ENCODE measurements at regions not wholly inside any gene's neighbourhood (a gene's known extent, or its start where the extent isn't known, plus 50 kb on each side); places are given as distances from the start of the nearest gene placed in this dataset.

DNA sequence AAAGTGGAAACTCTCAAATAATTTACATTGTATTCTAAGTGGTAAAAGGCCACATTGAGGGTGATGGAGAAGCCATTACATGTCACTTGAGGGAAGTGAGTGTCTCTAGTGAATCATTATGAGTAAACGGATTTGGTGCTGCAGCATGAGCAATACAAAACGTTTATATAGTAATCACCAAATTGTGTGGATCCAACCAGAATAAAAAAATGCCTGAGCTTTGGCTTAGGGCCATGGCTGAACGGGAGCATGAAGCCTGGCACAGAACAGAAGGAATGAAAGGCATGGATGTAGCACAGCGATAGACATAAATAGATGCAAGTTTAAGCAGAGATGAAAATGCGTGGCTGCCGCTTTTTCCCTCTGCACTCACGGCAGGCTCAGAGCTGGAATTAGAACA lies 58.3 kb downstream of the PTTG1 start (continued):
- TF ChIP-seq, protein P1, sequence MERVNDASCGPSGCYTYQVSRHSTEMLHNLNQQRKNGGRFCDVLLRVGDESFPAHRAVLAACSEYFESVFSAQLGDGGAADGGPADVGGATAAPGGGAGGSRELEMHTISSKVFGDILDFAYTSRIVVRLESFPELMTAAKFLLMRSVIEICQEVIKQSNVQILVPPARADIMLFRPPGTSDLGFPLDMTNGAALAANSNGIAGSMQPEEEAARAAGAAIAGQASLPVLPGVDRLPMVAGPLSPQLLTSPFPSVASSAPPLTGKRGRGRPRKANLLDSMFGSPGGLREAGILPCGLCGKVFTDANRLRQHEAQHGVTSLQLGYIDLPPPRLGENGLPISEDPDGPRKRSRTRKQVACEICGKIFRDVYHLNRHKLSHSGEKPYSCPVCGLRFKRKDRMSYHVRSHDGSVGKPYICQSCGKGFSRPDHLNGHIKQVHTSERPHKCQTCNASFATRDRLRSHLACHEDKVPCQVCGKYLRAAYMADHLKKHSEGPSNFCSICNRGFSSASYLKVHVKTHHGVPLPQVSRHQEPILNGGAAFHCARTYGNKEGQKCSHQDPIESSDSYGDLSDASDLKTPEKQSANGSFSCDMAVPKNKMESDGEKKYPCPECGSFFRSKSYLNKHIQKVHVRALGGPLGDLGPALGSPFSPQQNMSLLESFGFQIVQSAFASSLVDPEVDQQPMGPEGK (CRISPR knock-in tag; IDR thresholded peaks at IDR 0.05): no peak
- TF ChIP-seq, protein P2, sequence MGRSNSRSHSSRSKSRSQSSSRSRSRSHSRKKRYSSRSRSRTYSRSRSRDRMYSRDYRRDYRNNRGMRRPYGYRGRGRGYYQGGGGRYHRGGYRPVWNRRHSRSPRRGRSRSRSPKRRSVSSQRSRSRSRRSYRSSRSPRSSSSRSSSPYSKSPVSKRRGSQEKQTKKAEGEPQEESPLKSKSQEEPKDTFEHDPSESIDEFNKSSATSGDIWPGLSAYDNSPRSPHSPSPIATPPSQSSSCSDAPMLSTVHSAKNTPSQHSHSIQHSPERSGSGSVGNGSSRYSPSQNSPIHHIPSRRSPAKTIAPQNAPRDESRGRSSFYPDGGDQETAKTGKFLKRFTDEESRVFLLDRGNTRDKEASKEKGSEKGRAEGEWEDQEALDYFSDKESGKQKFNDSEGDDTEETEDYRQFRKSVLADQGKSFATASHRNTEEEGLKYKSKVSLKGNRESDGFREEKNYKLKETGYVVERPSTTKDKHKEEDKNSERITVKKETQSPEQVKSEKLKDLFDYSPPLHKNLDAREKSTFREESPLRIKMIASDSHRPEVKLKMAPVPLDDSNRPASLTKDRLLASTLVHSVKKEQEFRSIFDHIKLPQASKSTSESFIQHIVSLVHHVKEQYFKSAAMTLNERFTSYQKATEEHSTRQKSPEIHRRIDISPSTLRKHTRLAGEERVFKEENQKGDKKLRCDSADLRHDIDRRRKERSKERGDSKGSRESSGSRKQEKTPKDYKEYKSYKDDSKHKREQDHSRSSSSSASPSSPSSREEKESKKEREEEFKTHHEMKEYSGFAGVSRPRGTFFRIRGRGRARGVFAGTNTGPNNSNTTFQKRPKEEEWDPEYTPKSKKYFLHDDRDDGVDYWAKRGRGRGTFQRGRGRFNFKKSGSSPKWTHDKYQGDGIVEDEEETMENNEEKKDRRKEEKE (IDR thresholded peaks at IDR 0.05): no peak

DNA sequence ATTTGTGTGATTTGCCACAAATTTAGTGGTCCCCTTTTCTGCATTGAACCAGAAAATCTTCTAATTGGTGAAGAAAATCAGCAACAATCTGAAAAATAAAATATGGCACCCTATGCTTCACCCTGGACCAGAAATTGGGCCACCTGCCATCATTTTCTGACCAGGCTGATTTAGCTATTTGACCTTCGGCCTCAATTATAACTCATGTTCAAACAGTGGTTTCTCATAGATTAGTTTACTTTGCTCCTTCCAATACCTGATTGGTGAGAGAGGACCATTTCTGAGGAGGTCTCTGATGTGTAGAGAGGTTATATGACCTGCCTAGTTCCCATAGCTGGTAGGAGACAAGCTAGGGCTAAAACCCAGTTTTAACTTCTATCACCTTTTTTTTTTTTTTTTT lies 59.0 kb downstream of the PTTG1 start:
- CTCF ChIA-PET (ENCODE audit: low intra/inter-chr PET ratio, low total read pairs): no interaction called here
- Histone ChIP-seq H4K20me1 (ENCODE audit: insufficient read depth, low read length) (no peaks in the 10 kb centered on the region; the same call in 1 of the 2 replicates), H3K79me2 (ENCODE audit: insufficient read depth, low read length) (peaks cover 34% of the 10 kb centered on the region), H3K9ac (ENCODE audit: insufficient read depth, low read depth, low read length) (no peak overlapping the region), H2AFZ (ENCODE audit: low read length) (no peak overlapping the region), H3K4me2 (ENCODE audit: low read depth, low read length) (0 out of 2 replicates have a peak overlapping the region, but pooled peaks have one; percentile 16), H3K4me3 (replicated peaks in 1 of 3; ENCODE audit: insufficient read depth in 1 of 3, low read depth in 2 of 3, low read length in 3 of 3) (no peak overlapping the region), H3K27ac (ENCODE audit: extremely low read length, insufficient read depth, low read length) (no peak overlapping the region), H3K27me3 (ENCODE audit: control insufficient read depth in 1 of 2, insufficient read depth in 2 of 2, low read length in 2 of 2) (no peaks in the 10 kb centered on the region), H3K9me3 (ENCODE audit: low read length) (no peaks in the 10 kb centered on the region), H3K36me3 (replicated peaks in 1 of 2; ENCODE audit: control insufficient read depth in 1 of 2, insufficient read depth in 2 of 2, low read length in 2 of 2) (peaks cover 0 to 2% of the 10 kb centered on the region in 2 experiments; a peak in 2 of 5 replicates), H3K4me1 (ENCODE audit: insufficient read depth, low read length) (peaks cover 72% of the 10 kb centered on the region)
- FAIRE-seq: peak; percentile 26
- intact Hi-C loops (cut with micrococcal nuclease; ENCODE audit: unreplicated experiment) (no loop called here), in situ Hi-C loops (cut with HindIII; ENCODE audit: extremely low pct_ligation_motif_present, low pct_unique_long_range_greater_than_20kb) (no loop called here)
- no TSS peak for BruUV-seq (replicated peaks)
- peak; percentile 24; the same call in 2 of the 3 replicates for ATAC-seq
- 27% methylated on average over 1 of the region's 1 CpG for WGBS (ENCODE audit: low lambda C conversion rate)
- POLR2A ChIA-PET: interaction anchor here (1.0 to 2.7 kb wide), 2 partner anchors 13 to 59 kb away, joined by 4 to 12 read pairs; partner anchors contain the start of gene PTTG1
- DNase-seq (ENCODE audit: low spot score): peak; percentile 52
- TF ChIP-seq, protein P3, sequence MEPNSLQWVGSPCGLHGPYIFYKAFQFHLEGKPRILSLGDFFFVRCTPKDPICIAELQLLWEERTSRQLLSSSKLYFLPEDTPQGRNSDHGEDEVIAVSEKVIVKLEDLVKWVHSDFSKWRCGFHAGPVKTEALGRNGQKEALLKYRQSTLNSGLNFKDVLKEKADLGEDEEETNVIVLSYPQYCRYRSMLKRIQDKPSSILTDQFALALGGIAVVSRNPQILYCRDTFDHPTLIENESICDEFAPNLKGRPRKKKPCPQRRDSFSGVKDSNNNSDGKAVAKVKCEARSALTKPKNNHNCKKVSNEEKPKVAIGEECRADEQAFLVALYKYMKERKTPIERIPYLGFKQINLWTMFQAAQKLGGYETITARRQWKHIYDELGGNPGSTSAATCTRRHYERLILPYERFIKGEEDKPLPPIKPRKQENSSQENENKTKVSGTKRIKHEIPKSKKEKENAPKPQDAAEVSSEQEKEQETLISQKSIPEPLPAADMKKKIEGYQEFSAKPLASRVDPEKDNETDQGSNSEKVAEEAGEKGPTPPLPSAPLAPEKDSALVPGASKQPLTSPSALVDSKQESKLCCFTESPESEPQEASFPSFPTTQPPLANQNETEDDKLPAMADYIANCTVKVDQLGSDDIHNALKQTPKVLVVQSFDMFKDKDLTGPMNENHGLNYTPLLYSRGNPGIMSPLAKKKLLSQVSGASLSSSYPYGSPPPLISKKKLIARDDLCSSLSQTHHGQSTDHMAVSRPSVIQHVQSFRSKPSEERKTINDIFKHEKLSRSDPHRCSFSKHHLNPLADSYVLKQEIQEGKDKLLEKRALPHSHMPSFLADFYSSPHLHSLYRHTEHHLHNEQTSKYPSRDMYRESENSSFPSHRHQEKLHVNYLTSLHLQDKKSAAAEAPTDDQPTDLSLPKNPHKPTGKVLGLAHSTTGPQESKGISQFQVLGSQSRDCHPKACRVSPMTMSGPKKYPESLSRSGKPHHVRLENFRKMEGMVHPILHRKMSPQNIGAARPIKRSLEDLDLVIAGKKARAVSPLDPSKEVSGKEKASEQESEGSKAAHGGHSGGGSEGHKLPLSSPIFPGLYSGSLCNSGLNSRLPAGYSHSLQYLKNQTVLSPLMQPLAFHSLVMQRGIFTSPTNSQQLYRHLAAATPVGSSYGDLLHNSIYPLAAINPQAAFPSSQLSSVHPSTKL (CRISPR knock-in tag; IDR thresholded peaks at IDR 0.05): peak; percentile 46
- TF ChIP-seq NR2F1 (CRISPR knock-in tag; IDR thresholded peaks at IDR 0.05) (peak in 1 of 2 experiments; percentile 35; a peak in 1 of 4 replicates), MAFF (IDR thresholded peaks at IDR 0.05; ENCODE audit: low read depth, low read length) (no peak), PPARG (CRISPR knock-in tag; conservative IDR thresholded peaks at IDR 0.05) (peak; percentile 63; the same call in 1 of the 2 replicates), ETV6 (CRISPR knock-in tag; conservative IDR thresholded peaks at IDR 0.05) (no peak), SOX13 (IDR thresholded peaks at IDR 0.05) (no peak), SOX13 (CRISPR knock-in tag; conservative IDR thresholded peaks at IDR 0.05 in 1 of 2, IDR thresholded peaks at IDR 0.05 in 1 of 2) (peak in 1 of 2 experiments; percentile 40; a peak in 1 of 4 replicates)

All from HepG2 (cell line).